Activated CD8-positive, alpha-beta memory T cell treated with anti-CD3 and anti-CD28 coated beads for 48 hours (primary cell): ENCODE measurements at regions not wholly inside any gene's neighbourhood (a gene's known extent, or its start where the extent isn't known, plus 50 kb on each side); places are given as distances from the start of the nearest gene placed in this dataset.

ENCODE experiments used
- DNase-seq, 3 experiments: peaks; one replicate each; pipeline ENCODE4 v3.0.0-alpha.2; 2020; ENCODE audit warnings: low read depth in 2 of 3, low spot score in 2 of 3

GRCh38 chr13:58043971-58044370 is 412.4 kb downstream of the PCDH17 start:
- DNase-seq, result no peak

DNA sequence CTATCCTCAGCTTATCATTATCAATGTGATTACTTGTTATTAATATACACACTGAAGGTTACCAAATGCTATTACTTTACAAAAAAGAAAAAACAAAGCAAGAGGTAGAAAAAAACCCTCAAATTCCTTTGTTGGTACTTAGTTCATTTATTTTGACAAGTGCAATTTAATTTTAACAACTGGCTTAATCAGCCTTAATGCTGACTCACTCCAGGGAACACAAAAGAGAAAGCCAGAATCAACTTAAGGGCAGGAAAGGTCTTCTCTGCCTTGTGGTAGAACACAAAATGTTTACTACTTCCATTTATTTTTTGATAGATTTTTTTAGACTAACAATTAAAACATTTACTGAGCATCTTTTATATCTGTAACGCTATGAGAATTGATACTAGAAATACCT is 417.1 kb downstream of the PCDH17 start:
- DNase-seq, result no peak

DNA sequence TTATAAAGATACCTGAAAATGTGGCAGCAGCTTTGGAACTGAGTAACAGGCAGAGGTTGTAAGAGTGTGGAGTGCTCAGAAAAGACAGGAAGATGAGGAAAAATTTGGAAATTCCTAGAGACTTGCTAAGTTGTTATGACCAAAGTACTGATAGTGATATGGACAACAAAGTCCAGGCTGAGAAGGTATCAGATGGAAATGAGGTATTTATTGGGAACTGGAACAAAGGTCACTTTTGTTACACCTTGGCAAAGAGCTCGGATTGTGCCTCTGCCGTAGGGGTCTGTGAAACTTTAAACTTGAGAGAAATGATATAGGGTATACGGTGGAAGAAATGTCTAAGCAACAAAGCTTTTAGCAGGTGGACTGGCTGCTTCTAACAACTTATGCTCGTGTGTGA is 419.9 kb downstream of the PCDH17 start:
- DNase-seq, result no peak

DNA sequence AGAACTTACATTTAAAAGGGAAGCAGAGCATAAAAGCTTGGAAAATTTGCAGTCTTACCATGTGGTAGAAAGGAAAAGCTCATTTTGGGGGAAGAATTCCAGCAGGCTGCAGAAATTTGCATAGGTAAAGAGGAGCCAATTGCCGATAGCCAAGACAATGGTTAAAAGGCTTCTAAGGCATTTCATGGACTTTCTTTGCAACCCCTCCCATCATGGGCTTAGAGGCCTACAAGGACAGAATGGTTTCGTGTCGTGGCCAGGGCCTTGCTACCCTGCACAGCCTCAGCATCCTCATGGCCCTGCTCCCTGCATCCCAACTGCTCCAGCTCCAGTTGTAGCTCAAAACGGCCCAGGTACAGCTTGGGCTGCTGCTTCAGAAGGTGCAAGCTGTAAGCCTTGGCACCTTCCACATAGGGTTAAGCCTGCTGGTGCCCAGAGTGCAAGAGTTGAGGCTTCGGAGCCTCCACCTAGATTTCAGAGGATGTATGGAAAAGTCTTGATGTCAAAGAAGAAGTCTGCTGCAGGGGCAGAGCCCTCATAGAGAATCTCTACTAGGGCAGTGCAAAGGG is 420.3 kb downstream of the PCDH17 start:
- DNase-seq, result no peak

GRCh38 chr13:58056426-58056825 is 424.9 kb downstream of the PCDH17 start:
- DNase-seq, result no peak

GRCh38 chr13:58059624-58060023 is 428.1 kb downstream of the PCDH17 start:
- DNase-seq, result no peak

DNA sequence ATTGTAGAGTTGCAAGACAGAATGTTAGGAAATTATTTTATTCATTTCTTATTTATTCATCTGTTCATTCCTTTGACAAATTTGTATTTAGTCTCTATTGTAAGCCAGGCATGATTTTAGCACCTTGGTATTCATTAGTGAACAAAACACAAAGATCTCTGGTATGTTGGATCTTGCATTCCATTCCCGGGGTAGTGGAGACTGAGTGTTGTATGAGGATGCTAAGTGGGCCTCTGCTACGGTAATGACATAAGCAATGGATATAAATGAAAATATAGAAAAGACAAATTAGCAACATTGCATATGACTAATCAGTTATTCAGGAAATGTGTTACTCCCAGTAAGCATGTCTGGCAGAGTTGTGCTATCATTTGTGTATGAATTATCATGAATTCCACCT is 449.3 kb downstream of the PCDH17 start:
- no peak for DNase-seq

- DNase-seq, result no peak
Measured at GRCh38 chr13:58081301-58081820, 449.8 kb downstream of the PCDH17 start.

GRCh38 chr13:58083064-58083463 is 451.5 kb downstream of the PCDH17 start:
- DNase-seq, result no peak

GRCh38 chr13:58085274-58085673 is 453.7 kb downstream of the PCDH17 start:
- no peak for DNase-seq

DNA sequence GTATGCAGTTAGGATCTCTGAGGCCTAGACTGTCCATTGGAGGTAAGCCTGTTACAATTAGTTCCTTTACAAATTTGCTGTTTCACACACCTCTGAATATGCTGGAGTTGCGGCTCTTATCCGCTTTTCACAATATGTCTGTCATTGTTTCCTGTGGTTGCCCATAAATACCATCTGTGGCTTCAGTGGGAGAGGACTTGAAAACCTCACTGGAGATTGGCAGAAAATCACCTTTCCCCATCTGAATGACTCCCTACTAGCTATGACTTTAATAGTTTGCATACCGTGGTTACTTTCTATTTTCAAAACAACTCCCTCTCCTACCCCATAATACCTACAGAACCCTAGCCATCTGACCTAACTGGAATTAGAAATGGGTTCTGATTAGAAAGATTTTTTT is 454.3 kb downstream of the PCDH17 start:
- no peak for DNase-seq

DNA sequence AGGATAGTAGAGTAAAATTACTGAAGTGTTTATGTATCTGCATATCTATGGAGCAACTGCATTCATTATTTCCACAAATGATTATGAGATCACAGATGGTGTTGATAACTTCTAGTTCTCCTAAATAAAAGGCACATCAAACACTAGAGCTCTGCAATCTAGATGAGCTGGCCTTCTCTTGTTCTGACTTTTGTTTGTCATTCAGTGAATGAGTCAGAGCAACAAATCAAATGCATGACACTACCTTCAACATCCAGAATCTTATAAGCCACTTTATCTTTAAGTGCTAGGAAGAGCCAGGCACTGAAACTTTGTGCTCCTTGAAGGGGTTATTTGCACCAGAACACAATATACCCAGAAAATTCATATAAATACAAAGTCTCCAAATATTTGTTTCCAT is 456.0 kb downstream of the PCDH17 start:
- DNase-seq, result no peak

DNA sequence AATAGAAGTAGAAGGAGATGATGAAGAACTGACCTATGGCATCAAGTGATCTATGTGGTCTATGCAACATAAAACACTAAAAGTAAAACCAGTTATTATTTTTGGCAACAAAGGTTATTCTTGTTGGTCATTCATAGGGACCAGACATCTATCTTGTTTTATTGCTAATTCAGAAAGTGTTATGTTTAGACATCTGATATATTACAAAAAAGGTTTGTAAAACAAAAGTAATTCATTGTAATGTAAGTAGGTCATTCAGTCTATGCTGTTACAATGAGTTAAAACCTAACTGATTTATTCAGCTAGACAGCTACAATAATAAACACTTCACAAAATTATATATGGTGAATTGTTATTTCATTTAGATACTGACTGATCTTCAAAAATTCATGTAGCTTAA is 461.9 kb downstream of the PCDH17 start:
- DNase-seq, result no peak

DNA sequence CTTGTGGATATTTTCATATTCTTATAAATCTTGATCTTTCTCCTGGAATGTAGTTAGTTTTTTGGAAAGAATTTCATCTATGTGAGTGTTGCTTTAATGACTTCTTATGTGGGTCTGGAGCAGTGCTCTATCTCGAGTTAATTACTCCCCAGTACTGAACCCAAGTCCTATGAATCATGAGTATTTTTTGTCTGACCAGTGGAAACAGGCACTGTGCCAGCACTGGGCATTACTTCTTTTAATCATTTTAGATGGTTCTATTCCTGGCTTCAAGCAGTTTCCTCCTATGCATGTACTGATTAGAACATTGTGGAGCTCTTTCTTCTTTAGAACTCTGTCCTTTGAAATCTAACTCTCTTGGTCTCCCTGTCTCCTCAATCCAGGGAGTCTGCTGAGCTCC is 466.3 kb downstream of the PCDH17 start:
- DNase-seq, result no peak

DNA sequence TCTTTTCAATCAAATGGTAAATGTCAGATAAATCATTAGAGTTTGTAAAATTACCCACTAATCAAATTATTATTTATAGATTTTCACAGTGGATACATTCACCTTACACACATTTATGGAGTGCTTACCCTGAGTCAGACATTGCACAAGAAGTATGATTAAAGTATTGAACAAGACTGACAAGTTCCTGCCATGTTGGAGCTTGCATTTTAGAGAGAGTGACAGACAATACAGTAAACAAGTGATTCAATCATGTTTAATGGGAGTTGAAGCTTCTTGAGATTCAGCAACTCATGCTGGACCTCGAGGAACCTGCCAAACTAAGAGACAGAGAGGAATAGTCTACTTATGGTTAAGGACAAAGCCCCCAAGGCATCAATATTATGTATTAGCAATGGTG is 487.8 kb downstream of the PCDH17 start:
- no peak for DNase-seq

DNA sequence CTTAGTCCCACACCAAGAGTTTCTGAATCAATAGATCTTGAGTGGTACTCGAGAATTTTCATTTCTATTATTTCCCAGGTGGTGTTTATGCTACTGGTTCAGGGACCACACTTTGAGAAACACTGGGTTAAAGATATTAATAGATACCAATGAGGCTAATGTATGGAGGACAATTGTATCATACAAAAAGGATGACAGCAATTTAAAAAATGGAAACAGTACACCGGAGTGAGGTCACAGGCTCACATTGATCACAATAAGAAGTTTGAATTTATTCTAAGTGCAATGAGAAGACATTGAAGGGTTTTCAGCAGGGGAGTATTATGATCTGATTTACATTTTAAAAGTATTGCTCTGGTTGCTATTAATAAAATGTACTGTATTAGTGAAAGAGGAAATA is 488.3 kb downstream of the PCDH17 start:
- DNase-seq, result no peak

- no peak for DNase-seq
Measured at GRCh38 chr13:58126496-58126895, 495.0 kb downstream of the PCDH17 start.

DNA sequence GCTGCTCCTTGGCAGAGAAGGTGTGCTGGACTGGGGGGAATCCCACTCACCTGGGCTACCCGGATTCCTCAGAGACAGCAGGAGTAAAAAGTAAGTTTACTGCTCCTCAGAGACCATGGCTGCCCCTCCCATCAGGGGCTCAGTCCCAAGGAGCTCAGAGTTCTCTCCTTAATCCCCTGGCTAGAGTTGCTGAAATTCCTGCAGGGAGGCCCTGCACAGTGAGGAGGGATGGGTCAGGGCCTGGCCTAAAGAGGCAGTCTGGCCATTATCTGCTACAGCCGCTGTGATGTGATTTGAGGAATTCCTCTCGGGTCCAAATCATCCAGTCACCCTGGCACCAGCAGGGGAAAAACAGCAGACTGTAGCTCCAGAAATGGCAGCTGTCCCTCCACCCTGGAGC is 502.5 kb downstream of the PCDH17 start:
- no peak for DNase-seq

DNA sequence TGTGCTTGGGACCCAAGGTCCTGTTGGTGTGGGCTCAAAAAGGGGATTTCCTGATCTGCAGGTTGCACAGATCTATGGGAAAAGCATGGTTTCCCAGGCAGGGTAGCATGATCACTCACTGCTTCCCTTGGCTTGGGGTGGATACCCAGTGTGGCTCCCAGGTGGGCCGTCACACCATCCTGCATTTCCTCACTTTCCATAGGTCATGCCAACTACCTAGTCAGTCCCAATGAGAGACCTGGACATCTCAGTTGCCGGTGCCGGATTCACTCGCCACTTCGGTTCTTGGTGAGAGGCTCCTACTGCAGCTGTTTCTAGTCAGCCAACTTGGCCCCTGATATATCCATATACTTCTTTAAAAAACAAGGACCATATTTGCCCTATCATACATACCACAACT is 503.0 kb downstream of the PCDH17 start:
- DNase-seq, result no peak

GRCh38 chr13:58142952-58143351 is 511.4 kb downstream of the PCDH17 start:
- no peak for DNase-seq

DNA sequence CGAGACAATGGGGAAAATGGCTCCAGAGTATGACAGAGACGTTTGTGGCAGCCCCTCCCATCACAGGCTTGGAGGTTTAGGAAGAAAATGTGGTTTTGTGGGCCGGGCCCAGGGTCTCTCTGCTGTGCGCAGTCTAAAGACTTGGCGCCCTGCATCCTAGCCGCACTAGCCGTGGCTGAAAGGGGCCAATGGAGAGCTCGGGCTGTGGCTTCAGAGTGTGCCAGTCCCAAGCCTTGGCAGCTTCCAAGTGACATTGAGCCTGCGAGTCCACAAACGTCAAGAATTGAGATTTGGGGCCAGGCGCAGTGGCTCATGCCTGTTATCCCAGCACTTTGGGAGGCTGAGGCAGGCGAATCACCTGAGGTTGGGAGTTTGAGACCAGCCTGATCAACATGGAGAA is 513.1 kb downstream of the PCDH17 start:
- DNase-seq, result no peak

DNA sequence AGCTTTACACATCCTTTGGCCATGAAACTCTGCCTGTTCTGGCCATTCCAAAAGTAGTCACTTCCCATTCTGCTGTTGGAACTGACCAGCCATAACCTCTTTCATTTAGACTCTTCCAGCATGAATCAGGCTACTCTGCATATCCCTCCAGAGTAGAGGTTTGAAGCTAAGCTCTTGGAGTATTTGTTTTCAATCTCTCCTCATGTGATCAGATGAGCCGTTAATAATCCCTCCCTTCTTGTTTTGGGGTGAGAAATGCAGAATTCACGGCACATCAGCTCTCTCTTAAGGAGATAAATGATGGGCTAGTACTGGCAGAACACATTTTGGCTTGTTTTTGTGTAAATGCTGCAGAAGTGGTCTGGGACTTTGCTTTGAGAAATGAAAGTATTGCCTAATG is 519.9 kb downstream of the PCDH17 start:
- DNase-seq, result no peak

DNA sequence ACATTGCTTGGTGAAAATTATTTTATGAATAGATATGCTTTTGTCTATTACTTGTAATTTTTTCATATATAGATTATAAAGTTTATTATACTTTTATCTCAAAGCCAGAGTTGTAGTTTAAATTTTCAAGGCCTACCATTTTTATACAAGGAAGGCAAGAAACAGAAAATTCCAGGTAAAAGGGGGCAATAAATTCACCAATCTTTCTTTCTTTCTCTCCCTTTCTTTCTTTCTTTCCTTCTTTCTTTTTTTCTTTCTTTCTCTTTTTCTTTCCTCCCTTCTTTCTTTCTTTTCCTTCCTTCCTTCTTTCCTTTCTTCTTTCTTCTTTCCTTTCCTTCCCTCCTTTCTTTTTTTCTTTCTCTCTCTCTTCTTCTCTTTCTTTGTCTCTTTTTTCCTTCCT is 529.4 kb downstream of the PCDH17 start:
- no peak for DNase-seq

DNA sequence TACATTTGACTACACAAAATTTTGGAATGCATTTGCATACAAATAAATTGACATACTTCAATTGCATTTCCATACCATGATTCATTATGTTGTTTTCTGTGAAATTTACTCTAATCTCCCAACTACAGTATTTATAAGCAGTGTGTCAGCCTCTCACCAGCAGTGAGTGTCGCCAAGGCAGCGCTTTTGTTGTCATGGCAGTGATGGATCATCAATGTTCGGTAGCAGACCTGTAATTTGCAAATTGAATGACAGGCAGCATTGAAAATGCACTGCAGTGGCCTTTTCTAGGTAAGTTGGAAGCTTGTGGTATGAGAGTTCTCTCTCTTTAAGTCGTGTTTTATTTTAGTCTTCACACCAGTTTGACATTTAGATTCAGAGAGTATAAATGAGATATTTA is 534.1 kb downstream of the PCDH17 start:
- DNase-seq, result no peak
